HG02970 (cell line): ENCODE measurements at regions not wholly inside any gene's neighbourhood (a gene's known extent, or its start where the extent isn't known, plus 50 kb on each side); places are given as distances from the start of the nearest gene placed in this dataset.
"Not testable (repeated sequence)": the region's sequence is repeated elsewhere in the genome, so short reads cannot be mapped to it uniquely, and the experiment has no call there.

Experiments used
- ATAC-seq: cut with Tn5 transposase; IDR thresholded peaks from one replicate; pipeline ENCODE4 v1.9.1; 2021; ENCODE audit warnings: mild to moderate bottlenecking, moderate library complexity, moderate number of reproducible peaks; ENCODE audit not compliant: unreplicated experiment, low FRiP score

GRCh38 chr4:158313566-158313965 lies 103.3 kb downstream of the TMEM144 start:
- no peak for ATAC-seq

DNA sequence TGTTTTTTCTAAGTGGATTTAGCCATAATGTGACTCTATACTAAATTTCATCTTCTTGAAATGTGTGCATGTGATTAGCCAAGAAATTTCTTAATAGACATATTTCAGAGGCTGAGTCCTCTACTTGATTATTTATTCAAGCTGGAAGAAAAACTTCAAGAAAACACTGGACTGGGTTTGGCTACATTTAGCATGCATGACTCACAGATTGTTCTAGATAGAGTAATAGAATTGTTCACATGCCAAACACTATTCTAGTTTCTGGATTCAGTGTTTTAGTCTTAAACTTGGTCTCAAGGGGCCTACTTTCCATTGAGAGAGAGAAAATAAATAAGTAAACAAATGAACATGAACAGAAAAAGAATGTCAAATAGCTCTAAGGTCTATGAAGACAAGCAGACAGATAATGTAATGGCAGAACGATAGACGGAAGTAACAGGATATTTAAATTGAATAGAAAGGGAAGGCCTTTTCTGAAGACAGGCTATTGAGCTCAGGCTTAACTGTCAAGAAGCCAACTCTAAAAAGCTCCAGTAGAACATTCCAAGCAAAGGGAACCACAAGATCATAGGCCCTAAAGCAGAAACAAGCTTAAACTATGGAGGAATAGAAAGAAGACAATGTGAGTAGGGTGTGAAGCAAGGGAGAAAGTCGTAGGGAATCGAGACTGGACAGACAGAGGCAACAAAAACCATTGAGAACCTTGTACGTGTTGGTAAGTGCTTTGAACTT lies 104.6 kb downstream of the TMEM144 start:
- ATAC-seq = no peak

GRCh38 chr4:158315706-158316105 lies 105.4 kb downstream of the TMEM144 start:
- no peak for ATAC-seq

DNA sequence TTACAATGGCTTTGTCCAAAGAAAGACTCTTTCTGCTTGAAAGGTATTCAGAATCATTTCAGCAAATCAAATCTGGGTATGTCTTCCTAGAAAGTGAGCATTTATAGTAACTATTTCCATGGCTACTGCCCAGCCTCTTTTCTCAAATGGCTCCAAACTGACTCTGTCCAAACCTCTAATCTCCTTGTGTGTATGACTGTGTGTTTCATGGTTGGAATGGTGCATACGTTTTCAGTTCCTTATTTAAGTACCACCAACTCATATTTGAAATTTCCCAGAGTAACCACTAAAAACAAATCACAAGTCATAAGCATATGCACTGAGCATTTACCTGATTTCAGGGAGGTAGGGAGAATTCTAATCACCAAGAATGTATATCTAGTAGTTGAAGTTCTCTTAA lies 106.0 kb downstream of the TMEM144 start:
- peak; percentile 46 for ATAC-seq

DNA sequence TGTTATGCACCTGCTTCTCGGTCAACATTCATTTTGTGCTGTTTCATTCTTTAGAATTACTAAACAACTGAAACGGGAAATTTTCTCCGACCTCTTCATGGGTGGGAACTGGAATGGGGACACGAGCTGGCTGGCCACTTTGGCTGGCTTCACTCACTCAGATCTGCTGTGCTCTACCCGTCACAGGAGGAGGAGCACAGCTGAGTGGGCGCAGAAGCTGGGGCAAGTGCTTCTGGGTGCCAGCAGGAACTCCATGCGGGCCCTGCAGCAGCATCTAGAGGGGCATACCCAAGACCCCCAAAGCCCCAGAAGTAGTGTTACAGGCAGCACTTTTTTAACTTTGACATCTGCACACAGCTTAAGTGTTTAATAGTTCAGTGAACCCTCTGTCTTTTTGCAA lies 109.6 kb downstream of the TMEM144 start:
- no peak for ATAC-seq

GRCh38 chr4:158322109-158322508 lies 111.8 kb downstream of the TMEM144 start:
- no peak for ATAC-seq

GRCh38 chr4:158327525-158327924 lies 117.2 kb downstream of the TMEM144 start:
- no peak for ATAC-seq

DNA sequence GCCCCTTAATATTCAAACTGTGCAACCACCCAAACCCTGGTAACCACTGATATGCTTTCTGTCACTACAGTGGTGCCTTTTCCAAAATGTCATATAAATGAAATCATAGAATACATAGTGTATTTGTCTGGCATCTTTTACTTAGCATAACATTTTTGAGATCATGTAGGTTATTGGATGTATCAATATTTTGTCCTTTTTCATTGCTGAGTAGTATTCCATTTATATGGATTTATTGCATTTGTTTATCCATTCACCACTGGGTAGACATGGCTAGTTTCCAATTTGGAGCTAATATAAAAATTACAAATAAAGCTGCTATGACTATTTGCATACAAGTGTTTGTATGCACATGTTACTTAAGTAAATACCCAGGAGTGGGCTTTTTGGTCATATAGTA lies 121.6 kb downstream of the TMEM144 start:
- ATAC-seq = no peak

DNA sequence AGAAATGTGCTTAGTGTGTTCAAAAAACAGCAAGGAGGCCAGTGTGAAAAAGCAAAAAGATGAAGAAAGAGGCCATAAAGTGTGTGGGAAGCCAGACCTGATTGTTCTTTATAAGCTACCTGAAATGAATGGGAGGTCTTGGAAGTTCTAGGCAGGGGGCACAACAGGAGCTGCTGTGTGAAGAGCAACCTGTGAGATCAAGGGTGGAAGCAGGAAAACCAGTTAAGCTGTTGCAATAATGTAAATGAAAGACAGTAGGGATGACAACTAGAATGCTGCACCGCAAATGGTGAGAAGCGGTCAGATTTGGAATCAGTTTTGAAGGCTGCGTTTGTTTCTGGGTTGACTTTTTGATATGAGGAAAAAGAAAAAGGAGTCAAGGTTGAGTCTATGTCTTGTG lies 123.5 kb downstream of the TMEM144 start:
- ATAC-seq = no peak

DNA sequence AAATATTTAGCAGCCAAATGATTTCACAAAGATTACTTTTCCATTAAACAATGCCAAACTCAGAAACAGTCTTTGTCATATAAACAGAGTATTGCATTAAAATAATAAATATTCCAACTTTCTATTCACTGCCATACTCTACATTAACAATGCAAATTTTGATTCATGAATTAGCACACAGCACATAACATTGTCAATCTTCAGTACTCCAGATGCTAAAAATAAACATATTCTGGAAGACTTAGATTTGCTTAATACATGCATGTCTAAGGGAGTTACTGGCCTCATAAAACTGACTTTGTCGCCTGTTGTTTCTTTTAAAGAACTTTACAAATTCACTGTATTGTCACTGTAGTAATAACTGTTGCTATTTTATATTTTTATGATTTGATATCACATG lies 131.6 kb downstream of the TMEM144 start:
- ATAC-seq = no peak

DNA sequence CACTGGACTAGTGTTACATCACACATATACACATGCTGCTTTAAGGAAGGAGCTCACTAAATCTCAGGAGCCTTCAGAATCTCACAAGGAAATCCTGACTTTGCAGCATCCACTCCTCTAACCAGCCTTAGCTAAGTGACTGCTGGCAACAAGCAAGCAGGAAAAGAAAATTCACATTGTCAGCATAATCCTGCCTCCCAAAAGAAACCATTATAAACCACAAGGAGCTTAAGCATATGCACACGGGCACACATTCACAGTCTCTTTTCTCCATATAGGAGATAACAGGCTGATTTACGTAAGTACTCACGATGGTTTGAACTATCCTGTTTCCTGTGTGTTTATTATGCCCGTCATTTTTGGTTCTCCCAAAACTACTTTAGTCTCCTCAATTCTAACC lies 136.3 kb downstream of the TMEM144 start:
- ATAC-seq = no peak

DNA sequence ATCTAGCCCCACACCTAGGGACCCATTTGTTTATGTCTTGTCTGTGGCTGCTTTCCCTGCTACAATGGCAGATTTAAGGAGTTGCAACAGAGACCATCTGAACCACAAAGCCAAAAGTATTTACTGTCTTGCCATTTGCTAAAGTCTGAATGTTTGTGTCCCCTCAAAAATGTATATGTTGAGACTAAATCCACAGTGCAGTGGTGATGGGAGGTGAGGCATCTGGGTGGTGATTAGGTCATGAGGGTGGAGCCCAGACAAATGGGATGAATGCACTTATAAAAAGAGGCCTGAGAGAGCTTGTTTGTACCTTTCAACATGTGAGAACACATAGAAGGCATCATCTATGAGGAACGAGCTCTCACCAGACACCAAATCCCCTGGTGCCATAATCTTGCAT lies 137.3 kb downstream of the TMEM144 start:
- ATAC-seq = no peak

GRCh38 chr4:158350161-158350560 lies 139.9 kb downstream of the TMEM144 start:
- ATAC-seq = no peak

DNA sequence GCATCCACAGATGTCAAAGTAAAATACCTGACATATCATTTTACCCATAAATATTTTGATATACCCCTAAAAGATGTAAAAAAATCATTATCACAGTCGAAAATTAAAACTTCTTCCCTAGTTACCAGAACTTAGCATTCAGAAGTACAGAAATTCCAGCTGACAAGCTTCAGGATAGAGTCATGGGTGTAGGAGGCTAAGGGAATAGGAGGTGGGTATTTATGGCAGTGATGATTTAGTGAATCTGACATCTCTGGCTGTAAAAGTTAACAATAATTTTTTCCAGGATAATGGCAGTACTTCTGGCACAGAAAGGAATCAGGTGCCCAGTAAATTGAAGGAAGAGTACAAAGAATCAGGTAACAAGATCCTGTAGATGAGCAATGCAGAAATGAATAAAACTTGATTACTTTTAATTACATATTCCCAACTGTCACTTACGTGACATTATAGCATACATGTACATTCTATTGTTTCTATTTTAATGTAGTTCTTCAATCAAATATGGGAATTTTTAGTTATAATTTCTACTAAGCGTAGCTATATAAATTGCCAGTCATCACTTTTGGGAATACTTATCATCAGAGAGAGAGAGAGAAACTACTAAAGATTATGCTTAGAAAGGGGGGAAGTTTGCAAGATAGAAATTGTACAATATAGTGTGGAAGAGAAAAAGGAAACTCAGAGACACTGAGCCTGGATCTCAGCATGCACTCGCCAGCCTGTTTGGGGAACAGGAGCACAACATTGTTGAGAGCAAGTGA lies 143.4 kb downstream of the TMEM144 start:
- ATAC-seq = no peak

DNA sequence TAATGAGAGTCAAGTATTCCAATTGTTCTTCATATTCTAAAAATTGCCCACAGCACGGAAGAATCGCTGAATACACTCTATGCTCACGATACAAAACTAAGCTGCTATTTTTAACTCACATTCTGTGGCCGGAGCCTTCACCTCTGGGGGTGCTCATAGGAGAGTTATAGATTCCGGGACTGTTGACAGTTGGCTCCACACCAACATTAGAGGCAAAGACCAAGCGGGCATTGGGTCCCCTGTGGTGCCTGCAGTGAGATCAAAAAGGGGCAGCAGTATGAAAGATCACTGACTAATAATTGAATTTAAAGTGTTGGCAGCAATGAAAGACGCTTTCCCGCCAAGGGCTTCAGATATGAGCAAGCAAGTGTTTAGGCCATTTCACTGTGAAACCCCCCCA lies 146.0 kb downstream of the TMEM144 start:
- no peak for ATAC-seq

GRCh38 chr4:158367932-158368441 lies 153.7 kb upstream of the RXFP1 start:
- ATAC-seq = not testable (repeated sequence)

- ATAC-seq = no peak
Observed at GRCh38 chr4:158371158-158371557, 150.5 kb upstream of the RXFP1 start.

DNA sequence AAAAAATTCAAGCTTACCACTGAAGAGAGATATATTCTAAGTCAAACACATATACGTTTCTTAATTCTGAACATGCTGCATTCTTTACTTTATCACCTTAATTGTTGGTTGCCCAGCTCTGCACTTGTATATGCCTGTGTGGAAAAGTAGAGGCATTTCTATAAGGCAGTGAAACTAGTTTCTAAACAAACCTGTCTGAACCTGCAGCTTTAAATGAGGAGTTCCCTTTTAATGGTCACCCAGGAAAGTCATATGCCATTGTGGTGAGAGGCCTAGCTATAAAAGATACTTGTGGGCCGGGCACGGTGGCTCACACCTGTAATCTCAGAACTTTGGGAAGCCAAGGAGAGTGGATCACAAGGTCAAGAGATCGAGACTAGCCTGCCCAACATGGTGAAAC lies 147.4 kb upstream of the RXFP1 start:
- ATAC-seq = no peak

DNA sequence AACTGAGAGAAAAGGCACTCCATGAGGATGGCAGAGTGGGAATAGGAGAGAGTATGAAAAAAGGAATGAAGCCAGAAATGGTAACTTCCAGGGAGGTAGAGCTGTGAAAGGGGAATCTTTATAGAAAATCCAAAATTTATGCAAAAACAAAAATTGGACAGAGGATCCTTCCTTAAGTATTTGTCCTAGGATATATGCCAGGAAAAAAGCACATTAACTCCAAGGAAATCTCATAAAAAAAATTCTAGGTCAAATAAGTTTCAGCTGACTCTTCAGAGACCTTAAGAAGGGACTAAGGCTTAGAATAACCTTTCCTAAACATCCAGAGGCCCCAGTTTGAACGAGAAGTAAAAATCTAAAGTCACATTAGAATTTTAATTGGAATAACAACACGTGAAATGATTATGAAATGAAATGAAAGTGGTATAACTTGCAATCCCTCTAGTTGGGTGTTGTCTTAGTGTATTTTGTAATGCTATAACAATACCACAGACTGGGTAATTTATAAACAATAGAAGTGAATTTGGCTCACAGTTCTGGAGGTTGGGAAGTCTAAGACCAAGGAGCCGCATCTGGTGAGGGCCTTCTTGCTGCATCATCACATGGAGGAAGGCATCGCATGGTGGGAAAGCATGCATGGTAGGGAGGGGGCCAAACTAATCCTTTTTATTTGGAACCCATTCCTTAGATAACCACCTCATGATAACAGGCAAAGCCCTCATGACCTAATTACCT lies 145.4 kb upstream of the RXFP1 start:
- no peak for ATAC-seq

GRCh38 chr4:158384414-158384813 lies 137.3 kb upstream of the RXFP1 start:
- no peak for ATAC-seq

DNA sequence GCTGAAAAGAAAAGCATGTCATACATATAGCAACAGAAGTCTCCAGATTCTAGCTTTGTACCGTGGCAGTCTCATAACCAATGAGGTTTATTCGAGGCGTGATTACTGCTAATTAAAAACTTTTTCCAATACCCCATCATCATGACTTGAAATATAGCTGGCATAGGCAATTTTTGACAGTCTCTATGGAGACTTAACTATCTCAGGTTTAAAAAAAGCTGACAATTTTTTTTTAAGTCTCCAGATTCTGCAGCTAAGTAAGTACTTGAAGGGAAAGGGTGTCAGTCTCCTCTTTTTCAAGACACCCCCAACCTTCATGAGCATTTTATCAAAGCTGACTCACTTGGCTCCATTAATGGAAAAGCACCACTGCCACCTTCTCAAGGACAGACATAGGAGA lies 126.3 kb upstream of the RXFP1 start:
- ATAC-seq = no peak
